GM18907 (cell line): ENCODE measurements at regions not wholly inside any gene's neighbourhood (a gene's known extent, or its start where the extent isn't known, plus 50 kb on each side); places are given as distances from the start of the nearest gene placed in this dataset.

Experiments used
- ATAC-seq: cut with Tn5 transposase; IDR thresholded peaks from one replicate; pipeline ENCODE4 v1.9.1; 2021; ENCODE audit warnings: mild to moderate bottlenecking, moderate library complexity; ENCODE audit not compliant: unreplicated experiment

- ATAC-seq: no peak
Measured at GRCh38 chr4:140316799-140317198, 56.6 kb upstream of the SCOC start.

GRCh38 chr4:140315970-140316369, 57.5 kb upstream of the SCOC start:
- ATAC-seq: no peak

- no peak for ATAC-seq
Measured at GRCh38 chr4:140315438-140315837, 58.0 kb upstream of the SCOC start.

- ATAC-seq: no peak
Measured at GRCh38 chr4:140315019-140315418, 58.4 kb upstream of the SCOC start.

- ATAC-seq: no peak
Measured at GRCh38 chr4:140312100-140312499, 61.3 kb upstream of the SCOC start.

- ATAC-seq: no peak
Measured at GRCh38 chr4:140311257-140311835, 62.1 kb upstream of the SCOC start.

- ATAC-seq: no peak
Measured at GRCh38 chr4:140309124-140309870, 64.1 kb upstream of the SCOC start.

- no peak for ATAC-seq
Measured at GRCh38 chr4:140308366-140309123, 64.9 kb upstream of the SCOC start.

- no peak for ATAC-seq
Measured at GRCh38 chr4:140305053-140305452, 68.4 kb upstream of the SCOC start.

- no peak for ATAC-seq
Measured at GRCh38 chr4:140304346-140304745, 69.1 kb upstream of the SCOC start.

- no peak for ATAC-seq
Measured at GRCh38 chr4:140302151-140302859, 71.1 kb upstream of the SCOC start.

- no peak for ATAC-seq
Measured at GRCh38 chr4:140300271-140300970, 73.0 kb upstream of the SCOC start.

- no peak for ATAC-seq
Measured at GRCh38 chr4:140298001-140298400, 75.4 kb upstream of the SCOC start.

- ATAC-seq: no peak
Measured at GRCh38 chr4:140297221-140297570, 76.2 kb upstream of the SCOC start.

GRCh38 chr4:140296335-140297220, 76.9 kb upstream of the SCOC start:
- ATAC-seq: no peak

- ATAC-seq: no peak
Measured at GRCh38 chr4:140293979-140294378, 79.5 kb upstream of the SCOC start.

GRCh38 chr4:140291259-140291658, 82.2 kb upstream of the SCOC start:
- ATAC-seq: no peak

GRCh38 chr4:140289486-140289885, 84.0 kb upstream of the SCOC start:
- ATAC-seq: no peak

GRCh38 chr4:140286456-140286855, 87.0 kb upstream of the SCOC start:
- no peak for ATAC-seq

GRCh38 chr4:140284456-140284855, 89.0 kb upstream of the SCOC start:
- no peak for ATAC-seq
